ENCODE measurements at regions not wholly inside any gene's neighbourhood (a gene's known extent, or its start where the extent isn't known, plus 50 kb on each side); places are given as distances from the start of the nearest gene placed in this dataset.

- POLR2A ChIA-PET (ENCODE audit: unreplicated experiment), result no interaction called here
- Histone ChIP-seq H3K36me3 (ENCODE audit: low read depth) (no peaks in the 10 kb centered on the region), H3K4me2 (no peak overlapping the region), H4K20me1 (ENCODE audit: insufficient read depth) (no peaks in the 10 kb centered on the region), H3K4me1 (replicated peaks; ENCODE audit: insufficient read depth) (no peaks in the 10 kb centered on the region), H3K9me3 (ENCODE audit: insufficient read depth, low read depth) (no peaks in the 10 kb centered on the region), H3K4me3 (no peak overlapping the region), H3F3A (ENCODE audit: insufficient read depth, low read depth) (no peaks in the 10 kb centered on the region), H3K79me2 (ENCODE audit: low read depth) (no peaks in the 10 kb centered on the region), H2AFZ (no peak overlapping the region), H3K27me3 (ENCODE audit: insufficient read depth, low read depth) (peaks cover 9% of the 10 kb centered on the region; the same call in 1 of the 2 replicates), H3K9me2 (ENCODE audit: insufficient read depth) (no peaks in the 10 kb centered on the region), H3K27ac (no peak overlapping the region)
- intact Hi-C loops (cut with micrococcal nuclease; ENCODE audit: unreplicated experiment), result no loop called here
- TF ChIP-seq EZH2 (IDR thresholded peaks at IDR 0.05; ENCODE audit: low read depth) (no peak), CTCF (conservative IDR thresholded peaks at IDR 0.05) (no peak)
- no TSS peak for BruUV-seq (replicated peaks)
- DNase-seq, result no peak
- CTCF ChIA-PET, result no interaction called here
Observed at GRCh38 chr19:28010656-28011055, 1202.3 kb downstream of the UQCRFS1 start.

- no peaks in the 10 kb centered on the region for H3K79me2 ChIP-seq (ENCODE audit: low read depth)
- no peaks in the 10 kb centered on the region for H3K4me1 ChIP-seq (replicated peaks; ENCODE audit: insufficient read depth)
- POLR2A ChIA-PET (ENCODE audit: unreplicated experiment), result no interaction called here
- no peaks in the 10 kb centered on the region for H3F3A ChIP-seq (ENCODE audit: insufficient read depth, low read depth)
- H3K9me2 ChIP-seq (ENCODE audit: insufficient read depth), result no peaks in the 10 kb centered on the region
- no peak for DNase-seq
- no peak overlapping the region for H2AFZ ChIP-seq
- intact Hi-C loops (cut with micrococcal nuclease; ENCODE audit: unreplicated experiment), result no loop called here
- TF ChIP-seq CTCF (conservative IDR thresholded peaks at IDR 0.05) (no peak), EZH2 (IDR thresholded peaks at IDR 0.05; ENCODE audit: low read depth) (no peak)
- BruUV-seq (replicated peaks), result no TSS peak
- H3K9me3 ChIP-seq (ENCODE audit: insufficient read depth, low read depth), result no peaks in the 10 kb centered on the region
- CTCF ChIA-PET, result no interaction called here
- H3K27me3 ChIP-seq (ENCODE audit: insufficient read depth, low read depth), result peaks cover 9% of the 10 kb centered on the region; the same call in 1 of the 2 replicates
- no peak overlapping the region for H3K27ac ChIP-seq
- no peaks in the 10 kb centered on the region for H3K36me3 ChIP-seq (ENCODE audit: low read depth)
- no peak overlapping the region for H3K4me3 ChIP-seq
- H4K20me1 ChIP-seq (ENCODE audit: insufficient read depth), result no peaks in the 10 kb centered on the region
- no peak overlapping the region for H3K4me2 ChIP-seq
Observed at GRCh38 chr19:28009696-28010095, 1203.3 kb downstream of the UQCRFS1 start.

- no peaks in the 10 kb centered on the region for H4K20me1 ChIP-seq (ENCODE audit: insufficient read depth)
- H3K27ac ChIP-seq, result no peak overlapping the region
- H3K4me2 ChIP-seq, result no peak overlapping the region
- H2AFZ ChIP-seq, result no peak overlapping the region; the same call in 1 of the 2 replicates
- H3K9me2 ChIP-seq (ENCODE audit: insufficient read depth), result no peaks in the 10 kb centered on the region
- intact Hi-C loops (cut with micrococcal nuclease; ENCODE audit: unreplicated experiment), result no loop called here
- no peaks in the 10 kb centered on the region for H3F3A ChIP-seq (ENCODE audit: insufficient read depth, low read depth)
- CTCF ChIA-PET, result no interaction called here
- H3K9me3 ChIP-seq (ENCODE audit: insufficient read depth, low read depth), result no peaks in the 10 kb centered on the region
- BruUV-seq (replicated peaks), result no TSS peak
- H3K27me3 ChIP-seq (ENCODE audit: insufficient read depth, low read depth), result peaks cover 9% of the 10 kb centered on the region; the same call in 1 of the 2 replicates
- TF ChIP-seq CTCF (conservative IDR thresholded peaks at IDR 0.05) (no peak), EZH2 (IDR thresholded peaks at IDR 0.05; ENCODE audit: low read depth) (no peak)
- POLR2A ChIA-PET (ENCODE audit: unreplicated experiment), result no interaction called here
- no peaks in the 10 kb centered on the region for H3K4me1 ChIP-seq (replicated peaks; ENCODE audit: insufficient read depth)
- H3K36me3 ChIP-seq (ENCODE audit: low read depth), result no peaks in the 10 kb centered on the region
- H3K79me2 ChIP-seq (ENCODE audit: low read depth), result no peaks in the 10 kb centered on the region
- H3K4me3 ChIP-seq, result no peak overlapping the region
- DNase-seq, result no peak
Observed at GRCh38 chr19:28008695-28009094, 1204.3 kb downstream of the UQCRFS1 start.

All from PC-9 (cell line).